Keratinocyte (primary cell): ENCODE measurements at regions not wholly inside any gene's neighbourhood (a gene's known extent, or its start where the extent isn't known, plus 50 kb on each side); places are given as distances from the start of the nearest gene placed in this dataset.

ENCODE experiments used
- DNase-seq: peaks from one replicate; pipeline ENCODE4 v3.0.0-alpha.2; 2011; ENCODE audit warnings: low read depth, missing footprints, low spot score
- FAIRE-seq: peaks from 2 replicates; lab custom pipeline; 2011; peaks lifted over from hg19 to GRCh38; lab: Jason Lieb, UNC
- H2AFZ ChIP-seq: 2 replicates; pipeline ENCODE4 v1.6.0; 2012; ENCODE audit warnings: low read length, control low read depth, inconsistent platforms; ENCODE audit not compliant: control insufficient read depth
- H3K27ac ChIP-seq: 2 replicates; pipeline ENCODE4 v1.5.1; 2011; ENCODE audit warnings: low read length; ENCODE audit not compliant: control insufficient read depth, insufficient read depth
- H3K27me3 ChIP-seq: 3 replicates; pipeline ENCODE4 v1.6.0; 2011; ENCODE audit warnings: low read length; ENCODE audit not compliant: control insufficient read depth, insufficient read depth; ENCODE audit errors: extremely low read depth
- H3K36me3 ChIP-seq, 2 experiments: 2 replicates in 1 of 2; 3 replicates in 1 of 2; pipeline ENCODE4 v1.5.1; 2011; ENCODE audit warnings: low read length in 2 of 2, mild to moderate bottlenecking in 1 of 2; ENCODE audit not compliant: control insufficient read depth in 2 of 2, insufficient read depth in 2 of 2; ENCODE audit errors: extremely low read depth in 1 of 2
- H3K4me1 ChIP-seq: 3 replicates; pipeline ENCODE4 v1.5.1; 2011; ENCODE audit warnings: low read length; ENCODE audit not compliant: control insufficient read depth, insufficient read depth; ENCODE audit errors: extremely low read depth
- H3K4me2 ChIP-seq: 3 replicates; pipeline ENCODE4 v1.6.0; 2011; ENCODE audit warnings: low read depth, low read length; ENCODE audit not compliant: control insufficient read depth, insufficient read depth; ENCODE audit errors: extremely low read depth
- H3K4me3 ChIP-seq, 3 experiments: fragments of 200-600 bp in 1 of 3; sonication (generic) in 1 of 3; 2 replicates in 2 of 3; 3 replicates in 1 of 3; pipeline ENCODE4 v1.5.1; 2011 to 2016; ENCODE audit warnings: low read length in 3 of 3, mild to moderate bottlenecking in 3 of 3, control low read depth in 2 of 3, inconsistent platforms in 1 of 3, low read depth in 1 of 3, mixed read lengths in 1 of 3, mixed run types in 1 of 3, moderate library complexity in 1 of 3; ENCODE audit not compliant: control insufficient read depth in 2 of 3, insufficient read depth in 2 of 3; ENCODE audit errors: extremely low read depth in 1 of 3
- H3K79me2 ChIP-seq: 2 replicates; pipeline ENCODE4 v1.6.0; 2012; ENCODE audit warnings: low read length; ENCODE audit not compliant: control insufficient read depth, insufficient read depth
- H3K9ac ChIP-seq: 3 replicates; pipeline ENCODE4 v1.6.0; 2011; ENCODE audit warnings: low read length; ENCODE audit not compliant: control insufficient read depth, insufficient read depth; ENCODE audit errors: extremely low read depth
- H3K9me1 ChIP-seq: 3 replicates; pipeline ENCODE4 v1.6.0; 2011; ENCODE audit warnings: low read length; ENCODE audit not compliant: control insufficient read depth, insufficient read depth; ENCODE audit errors: extremely low read depth
- H3K9me3 ChIP-seq: 2 replicates; pipeline ENCODE4 v1.5.1; 2012; ENCODE audit warnings: low read depth, low read length; ENCODE audit not compliant: control insufficient read depth
- H4K20me1 ChIP-seq: 3 replicates; pipeline ENCODE4 v1.6.0; 2011; ENCODE audit warnings: low read length; ENCODE audit not compliant: control insufficient read depth, insufficient read depth; ENCODE audit errors: extremely low read depth
- EZH2 ChIP-seq: IDR thresholded peaks from one replicate; pipeline ENCODE4 v1.6.1; 2012; ENCODE audit warnings: inconsistent platforms, mild to moderate bottlenecking, low read length, moderate library complexity
- dilution Hi-C: fragments of 300-500 bp; cut with MboI; formaldehyde crosslinking; loops from one replicate; pipeline ENCODE4 v1.7.0; 2020; ENCODE audit warnings: low sequenced_read_pairs; ENCODE audit not compliant: extremely low pct_ligation_motif_present
- TF ChIP-seq, protein P1 (sequence below), 3 experiments: IDR thresholded peaks in 1 of 3; conservative IDR thresholded peaks in 1 of 3; optimal IDR thresholded peaks in 1 of 3; 2 replicates in 2 of 3; 3 replicates in 1 of 3; pipeline versions ENCODE3 to v1.5.1; 2011; ENCODE audit warnings: low read length in 3 of 3, mild to moderate bottlenecking in 3 of 3, moderate library complexity in 2 of 3, control low read depth in 1 of 3, inconsistent platforms in 1 of 3; ENCODE audit not compliant: insufficient read depth in 2 of 3; ENCODE audit errors: extremely low read depth in 1 of 3

DNA sequence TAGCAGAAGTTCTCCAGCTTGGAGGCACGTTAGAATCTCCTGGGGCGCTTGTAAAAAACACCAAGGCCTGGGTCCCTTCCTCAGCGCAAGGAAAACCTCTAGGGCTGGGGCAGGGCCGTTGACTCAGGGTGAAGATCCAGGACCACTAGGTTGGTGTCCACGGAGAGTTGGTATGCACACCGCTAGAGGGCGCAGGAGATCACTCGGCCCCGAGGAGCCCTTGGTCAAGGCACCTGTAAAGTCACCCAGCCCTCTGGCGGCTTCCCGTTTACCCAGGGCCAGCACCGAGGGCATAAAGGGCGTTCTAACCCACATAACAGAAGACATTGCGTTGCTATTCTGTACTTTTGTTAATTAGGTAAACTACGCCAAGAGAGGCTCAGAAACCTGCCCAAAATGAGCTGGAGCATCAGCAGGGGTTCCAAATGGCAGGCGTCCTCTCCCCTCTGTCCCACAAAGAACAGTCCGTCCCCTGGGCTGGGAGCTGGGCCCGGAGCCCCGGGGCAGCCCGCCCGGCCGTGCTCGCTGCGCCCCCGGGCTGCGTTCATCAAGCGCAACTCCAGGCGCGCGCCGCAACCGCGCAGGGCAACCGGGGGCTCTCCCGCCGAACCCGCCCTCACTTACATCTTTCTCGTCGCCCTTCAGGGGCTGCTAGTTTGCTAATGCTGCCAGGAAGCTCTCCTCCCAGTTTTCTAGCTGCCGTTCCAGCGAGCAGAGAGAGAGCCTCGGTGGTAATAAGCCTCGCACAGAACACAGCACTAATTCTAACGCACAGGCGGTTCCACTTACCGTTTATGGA, 332.1 kb downstream of the ARRDC4 start:
- H3K79me2 ChIP-seq = no peaks in the 10 kb centered on the region
- dilution Hi-C loops = no loop called here
- H3K4me2 ChIP-seq = peak overlapping the region; percentile 45
- DNase-seq (peak; percentile 7), FAIRE-seq (no peak)
- H3K27ac ChIP-seq = no peak overlapping the region
- peaks cover 23% of the 10 kb centered on the region for H3K27me3 ChIP-seq
- H3K4me1 ChIP-seq = no peaks in the 10 kb centered on the region
- H3K9ac ChIP-seq = no peak overlapping the region
- no peaks in the 10 kb centered on the region for H3K9me3 ChIP-seq
- TF ChIP-seq EZH2 = no peak
- TF ChIP-seq, protein P1, sequence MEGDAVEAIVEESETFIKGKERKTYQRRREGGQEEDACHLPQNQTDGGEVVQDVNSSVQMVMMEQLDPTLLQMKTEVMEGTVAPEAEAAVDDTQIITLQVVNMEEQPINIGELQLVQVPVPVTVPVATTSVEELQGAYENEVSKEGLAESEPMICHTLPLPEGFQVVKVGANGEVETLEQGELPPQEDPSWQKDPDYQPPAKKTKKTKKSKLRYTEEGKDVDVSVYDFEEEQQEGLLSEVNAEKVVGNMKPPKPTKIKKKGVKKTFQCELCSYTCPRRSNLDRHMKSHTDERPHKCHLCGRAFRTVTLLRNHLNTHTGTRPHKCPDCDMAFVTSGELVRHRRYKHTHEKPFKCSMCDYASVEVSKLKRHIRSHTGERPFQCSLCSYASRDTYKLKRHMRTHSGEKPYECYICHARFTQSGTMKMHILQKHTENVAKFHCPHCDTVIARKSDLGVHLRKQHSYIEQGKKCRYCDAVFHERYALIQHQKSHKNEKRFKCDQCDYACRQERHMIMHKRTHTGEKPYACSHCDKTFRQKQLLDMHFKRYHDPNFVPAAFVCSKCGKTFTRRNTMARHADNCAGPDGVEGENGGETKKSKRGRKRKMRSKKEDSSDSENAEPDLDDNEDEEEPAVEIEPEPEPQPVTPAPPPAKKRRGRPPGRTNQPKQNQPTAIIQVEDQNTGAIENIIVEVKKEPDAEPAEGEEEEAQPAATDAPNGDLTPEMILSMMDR (optimal IDR thresholded peaks at IDR 0.05 in 1 of 3, IDR thresholded peaks at IDR 0.05 in 1 of 3, conservative IDR thresholded peaks at IDR 0.05 in 1 of 3; ENCODE audit: extremely low read depth in 1 of 3, insufficient read depth in 2 of 3, low read length in 3 of 3) = peak; percentile 71 to 89 (median 83)
- no peaks in the 10 kb centered on the region for H3K9me1 ChIP-seq
- peak overlapping the region in 1 of 3 experiments; percentile 14 for H3K4me3 ChIP-seq
- H3K36me3 ChIP-seq = no peaks in the 10 kb centered on the region
- no peaks in the 10 kb centered on the region for H4K20me1 ChIP-seq
- H2AFZ ChIP-seq = peak overlapping the region; percentile 19

DNA sequence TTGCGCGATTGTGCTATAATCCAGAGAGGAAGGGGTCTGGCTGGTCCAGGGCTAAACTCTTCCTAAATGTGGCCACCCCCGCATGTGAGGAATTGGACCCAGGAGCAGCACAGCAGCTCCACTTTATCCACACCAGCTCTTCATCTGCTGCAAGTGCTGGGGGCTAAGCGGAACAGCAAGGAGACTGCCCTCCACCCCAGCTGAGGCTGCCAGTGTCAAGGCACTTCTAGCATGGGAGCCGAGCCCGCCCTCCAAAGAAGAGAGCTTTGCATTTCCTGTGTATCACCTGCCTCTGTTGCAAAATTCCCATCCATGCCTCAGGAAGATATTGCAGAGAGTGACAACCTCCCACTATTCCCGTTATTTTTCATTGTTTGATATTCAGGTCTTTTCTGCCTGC, 333.6 kb downstream of the ARRDC4 start:
- dilution Hi-C loops = no loop called here
- DNase-seq (no peak), FAIRE-seq (no peak)
- Histone ChIP-seq H3K9me3 (no peaks in the 10 kb centered on the region), H3K9me1 (no peaks in the 10 kb centered on the region), H3K27ac (no peak overlapping the region), H3K36me3 (no peaks in the 10 kb centered on the region), H3K27me3 (peaks cover 23% of the 10 kb centered on the region), H4K20me1 (no peaks in the 10 kb centered on the region), H3K4me1 (no peaks in the 10 kb centered on the region), H2AFZ (no peak overlapping the region), H3K4me3 (no peak overlapping the region), H3K4me2 (no peak overlapping the region), H3K9ac (no peak overlapping the region), H3K79me2 (no peaks in the 10 kb centered on the region)
- no peak for TF ChIP-seq EZH2
